GM18951 (cell line): ENCODE measurements at regions not wholly inside any gene's neighbourhood (a gene's known extent, or its start where the extent isn't known, plus 50 kb on each side); places are given as distances from the start of the nearest gene placed in this dataset.

ENCODE experiments used
- POLR2A ChIP-seq: IDR thresholded peaks from 4 replicates; pipeline ENCODE4 v1.6.1; 2011; ENCODE audit warnings: mild to moderate bottlenecking; ENCODE audit not compliant: insufficient read length, insufficient read depth; ENCODE audit errors: extremely low read depth
- in situ Hi-C: fragments of 300-500 bp; cut with MboI; formaldehyde crosslinking; loops from one replicate; pipeline ENCODE4 v1.12.0; 2022; ENCODE audit warnings: low sequenced_read_pairs, mixed read lengths, inconsistent platforms; ENCODE audit not compliant: unreplicated experiment

DNA sequence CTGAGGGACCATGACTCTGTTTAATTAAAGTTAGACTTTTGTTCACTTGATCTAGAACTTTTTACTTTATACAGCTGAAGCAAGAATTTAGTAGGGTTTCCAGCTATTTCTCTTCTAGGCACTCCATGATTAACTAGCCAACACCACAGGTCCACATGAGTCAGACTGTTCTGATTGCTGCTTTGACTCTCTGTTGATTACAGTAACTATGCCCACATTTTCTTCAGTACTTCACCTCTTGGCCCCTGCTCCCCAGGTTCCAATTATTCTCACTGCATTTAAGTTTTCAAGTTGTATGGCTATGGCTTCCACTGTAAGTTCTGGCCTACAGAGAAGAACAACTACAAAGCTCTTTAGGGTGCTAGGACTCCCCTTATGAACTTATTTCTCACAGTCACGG lies 737.2 kb upstream of the IGFBP3 start:
- in situ Hi-C loops, result no loop called here
- no peak for TF ChIP-seq POLR2A

DNA sequence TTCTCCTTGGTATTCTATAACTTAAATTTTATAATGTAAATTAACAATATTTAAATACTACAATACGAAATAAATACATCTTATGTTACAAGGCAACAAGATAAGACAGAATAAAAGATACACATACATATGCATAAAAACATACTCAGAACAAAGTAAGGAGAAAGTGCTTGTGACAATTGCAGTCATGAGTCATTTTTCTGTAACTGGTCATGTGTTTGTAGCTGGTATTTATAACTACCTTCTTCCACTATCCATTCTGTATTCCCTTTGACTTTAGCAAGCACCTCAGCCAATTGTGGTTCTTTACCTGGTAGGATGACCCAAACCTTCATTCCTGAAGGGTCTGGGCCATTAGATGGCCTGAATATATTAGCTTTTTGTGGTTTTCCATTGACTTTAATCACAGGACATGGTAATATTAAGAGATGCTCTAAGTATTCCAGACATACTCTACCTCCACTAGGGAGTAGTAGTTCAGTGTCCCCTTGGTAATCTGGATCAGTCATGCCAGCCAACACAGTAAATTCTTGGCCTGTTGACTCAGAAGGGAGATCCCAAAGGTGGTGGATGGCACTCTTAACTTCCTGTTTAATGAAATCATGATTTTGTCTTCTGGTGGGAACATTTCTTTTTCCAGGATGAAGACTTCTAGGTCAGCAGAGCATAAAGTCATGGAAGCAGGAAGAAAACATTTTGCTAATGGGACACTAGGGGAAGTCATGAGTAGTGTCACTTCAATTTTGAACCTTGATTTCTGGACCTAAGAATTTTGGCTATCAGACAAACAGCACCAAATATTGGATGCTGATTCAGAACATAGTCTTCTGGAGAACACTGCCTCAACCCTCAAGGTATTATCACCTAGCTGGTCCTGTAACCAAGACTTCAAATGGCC lies 733.7 kb upstream of the IGFBP3 start:
- in situ Hi-C loops, result no loop called here

GRCh38 chr7:46653848-46654247 lies 732.8 kb upstream of the IGFBP3 start:
- in situ Hi-C loops, result no loop called here
- TF ChIP-seq POLR2A, result no peak

More for the DNA sequence above, 733.7 kb upstream of the IGFBP3 start:
- no peak for TF ChIP-seq POLR2A

DNA sequence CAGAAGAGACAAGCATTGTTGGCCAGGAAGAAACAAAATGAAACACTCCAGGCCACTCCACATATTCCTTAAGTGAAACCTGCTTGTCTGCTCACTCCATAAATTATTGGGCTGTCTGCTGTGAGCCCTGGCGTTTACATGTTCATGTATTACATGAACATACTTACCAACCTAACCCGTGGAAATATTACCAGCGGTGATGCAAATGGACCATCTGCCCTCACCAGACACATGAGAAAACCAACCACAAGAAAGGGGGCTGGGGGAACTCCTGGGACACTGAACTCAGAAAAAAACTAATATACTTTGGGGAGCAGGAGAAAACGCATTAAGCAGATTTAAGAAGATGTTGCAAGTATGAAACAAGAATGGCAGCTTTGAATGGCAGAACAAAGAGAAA lies 731.2 kb upstream of the IGFBP3 start:
- no peak for TF ChIP-seq POLR2A
- in situ Hi-C loops, result no loop called here

- TF ChIP-seq POLR2A, result no peak
- in situ Hi-C loops, result no loop called here
Measured at GRCh38 chr7:46651561-46652088, 730.6 kb upstream of the IGFBP3 start.

DNA sequence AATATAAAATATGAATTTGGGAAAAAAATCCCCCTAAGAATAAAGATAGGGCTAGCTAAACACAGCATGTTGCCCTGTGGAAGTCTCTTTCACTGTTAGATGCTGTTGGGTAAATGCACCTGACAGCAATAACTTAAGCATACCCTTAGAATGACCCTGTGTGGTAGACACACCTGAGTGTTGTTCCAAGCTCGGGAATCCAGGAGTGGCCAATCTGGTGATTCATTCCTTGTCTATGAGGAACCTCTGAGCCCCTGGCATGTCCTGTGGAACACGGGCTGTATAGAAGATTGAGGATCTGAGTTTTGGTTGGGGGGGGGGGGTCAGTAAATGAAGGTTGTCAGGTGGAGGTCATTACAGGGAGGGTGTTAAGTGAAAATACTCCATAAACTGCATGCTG lies 730.0 kb upstream of the IGFBP3 start:
- no peak for TF ChIP-seq POLR2A
- in situ Hi-C loops, result no loop called here

DNA sequence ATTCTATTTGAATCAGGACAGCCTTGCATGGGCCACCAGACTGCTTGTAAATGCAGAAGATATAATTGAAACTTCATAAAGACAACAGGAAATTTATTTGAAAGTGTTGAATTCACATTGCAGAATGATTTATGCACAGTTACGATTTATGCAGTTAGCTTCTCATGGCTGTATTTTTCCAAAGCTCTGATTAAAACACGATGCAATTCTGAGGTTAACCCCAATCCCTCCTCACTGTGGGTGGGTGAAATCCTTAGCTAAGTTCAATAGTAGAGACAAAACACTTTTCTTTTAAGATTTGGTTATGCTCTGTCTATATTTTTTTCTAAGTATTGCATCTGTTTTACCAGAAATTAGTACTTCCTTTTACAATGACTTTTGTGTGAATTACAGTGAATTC lies 728.8 kb upstream of the IGFBP3 start:
- no peak for TF ChIP-seq POLR2A
- in situ Hi-C loops, result no loop called here

GRCh38 chr7:46637793-46638735 lies 717.0 kb upstream of the IGFBP3 start:
- TF ChIP-seq POLR2A, result no peak
- in situ Hi-C loops, result no loop called here

GRCh38 chr7:46636022-46636421 lies 715.0 kb upstream of the IGFBP3 start:
- no peak for TF ChIP-seq POLR2A
- in situ Hi-C loops, result no loop called here

GRCh38 chr7:46633630-46634240 lies 712.7 kb upstream of the IGFBP3 start:
- in situ Hi-C loops, result no loop called here
- TF ChIP-seq POLR2A, result no peak

GRCh38 chr7:46633200-46633599 lies 712.1 kb upstream of the IGFBP3 start:
- no peak for TF ChIP-seq POLR2A
- in situ Hi-C loops, result no loop called here

DNA sequence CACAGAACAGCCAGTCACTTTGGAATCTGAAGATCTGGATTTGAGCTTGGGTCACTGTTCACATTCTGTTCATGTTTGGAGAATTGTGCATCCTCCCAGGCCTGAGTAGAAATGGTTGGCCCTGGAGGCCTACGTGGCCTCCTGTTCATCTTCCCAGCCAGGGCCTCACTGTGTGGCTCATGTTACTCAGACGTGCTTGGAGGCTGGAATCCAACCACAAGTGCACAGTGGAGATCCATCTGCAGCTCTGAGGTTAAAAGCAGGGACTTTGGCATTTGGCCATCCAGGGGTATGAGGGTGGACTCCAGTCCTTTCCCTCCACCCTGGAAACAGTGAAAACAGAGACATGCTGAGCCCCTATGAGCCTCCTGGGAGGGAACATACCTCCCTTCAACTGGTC lies 709.0 kb upstream of the IGFBP3 start:
- TF ChIP-seq POLR2A, result no peak
- in situ Hi-C loops, result no loop called here

- in situ Hi-C loops, result no loop called here
Measured at GRCh38 chr7:46628389-46628788, 707.3 kb upstream of the IGFBP3 start.

More at GRCh38 chr7:46628389-46628788, 707.3 kb upstream of the IGFBP3 start:
- no peak for TF ChIP-seq POLR2A
